ENCODE measurements at regions not wholly inside any gene's neighbourhood (a gene's known extent, or its start where the extent isn't known, plus 50 kb on each side); places are given as distances from the start of the nearest gene placed in this dataset.

DNA sequence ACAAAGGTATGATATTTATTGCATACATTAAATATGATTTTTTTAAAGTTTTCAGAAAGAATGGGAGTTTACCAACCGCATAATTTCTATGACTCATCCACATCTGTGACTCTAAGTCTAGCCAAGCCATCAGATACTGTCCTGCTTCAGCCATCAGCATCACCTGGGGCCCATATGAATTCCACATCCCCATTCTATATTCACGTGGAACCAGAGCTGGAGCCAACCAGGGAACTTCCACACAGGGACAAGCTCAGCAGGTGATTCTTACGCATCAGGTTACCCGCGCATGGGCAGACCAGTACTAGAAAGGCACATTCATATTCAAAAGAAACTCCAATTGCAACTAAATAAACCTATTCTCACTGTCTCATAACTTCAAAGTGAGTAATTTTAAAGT lies 817.7 kb upstream of the IGFBP3 start:
- Histone ChIP-seq H3K4me3 (ENCODE audit: low read length in 2 of 2) (no peak overlapping the region), H3K27ac (ENCODE audit: low read length) (no peak overlapping the region), H3K27me3 (ENCODE audit: control insufficient read depth in 1 of 2, insufficient read depth in 2 of 2, low read length in 2 of 2) (no peaks in the 10 kb centered on the region), H3K4me1 (ENCODE audit: control insufficient read depth, insufficient read depth, low read length) (no peaks in the 10 kb centered on the region), H3K9me3 (ENCODE audit: control insufficient read depth in 2 of 2, low read length in 2 of 2) (no peaks in the 10 kb centered on the region), H3K36me3 (ENCODE audit: control insufficient read depth in 2 of 2, insufficient read depth in 2 of 2, low read length in 2 of 2) (no peaks in the 10 kb centered on the region), H3K9ac (ENCODE audit: low read length in 2 of 2) (no peak overlapping the region)

DNA sequence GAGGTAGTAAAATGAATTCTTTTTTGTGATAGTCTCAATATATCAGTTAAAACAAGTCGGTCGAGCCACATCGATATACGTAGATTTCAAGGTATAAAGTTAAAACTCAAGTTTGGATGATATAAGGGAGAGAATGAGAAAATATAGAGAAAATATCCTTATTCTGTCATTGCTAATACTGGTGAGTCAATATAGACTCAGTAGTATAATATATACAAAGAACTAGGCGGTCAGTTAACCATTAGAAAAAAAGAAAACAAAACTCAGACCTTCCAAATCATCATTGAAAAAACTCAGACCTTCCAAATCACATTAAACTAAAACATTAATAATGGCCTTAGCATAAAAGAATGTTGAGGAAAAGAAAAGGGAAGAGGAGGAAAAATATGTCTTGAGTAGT lies 817.1 kb upstream of the IGFBP3 start:
- no peak overlapping the region for H3K27ac ChIP-seq (ENCODE audit: low read length)
- H3K4me3 ChIP-seq (ENCODE audit: low read length in 2 of 2), result no peak overlapping the region
- no peaks in the 10 kb centered on the region for H3K9me3 ChIP-seq (ENCODE audit: control insufficient read depth in 2 of 2, low read length in 2 of 2)
- no peaks in the 10 kb centered on the region for H3K36me3 ChIP-seq (ENCODE audit: control insufficient read depth in 2 of 2, insufficient read depth in 2 of 2, low read length in 2 of 2)
- H3K27me3 ChIP-seq (ENCODE audit: control insufficient read depth in 1 of 2, insufficient read depth in 2 of 2, low read length in 2 of 2), result no peaks in the 10 kb centered on the region
- H3K4me1 ChIP-seq (ENCODE audit: control insufficient read depth, insufficient read depth, low read length), result no peaks in the 10 kb centered on the region
- no peak overlapping the region for H3K9ac ChIP-seq (ENCODE audit: low read length in 2 of 2)

DNA sequence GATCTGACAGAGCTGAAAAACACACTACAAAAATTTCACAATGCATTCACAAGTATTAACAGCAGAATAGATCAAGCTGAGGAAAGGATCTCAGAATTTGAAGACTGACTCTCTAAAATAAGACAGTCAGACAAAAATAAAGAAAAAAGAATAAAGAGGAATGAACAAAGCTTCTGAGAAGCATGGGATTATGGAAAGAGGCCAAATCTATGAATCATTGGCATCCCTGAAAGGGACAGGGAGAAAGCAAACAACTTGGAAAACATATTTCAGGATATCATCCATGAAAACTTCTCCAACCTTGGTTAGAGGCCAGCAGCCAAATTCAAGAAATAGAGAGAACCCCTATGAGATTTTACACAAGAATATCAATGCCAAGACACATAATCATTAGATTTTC lies 804.8 kb upstream of the IGFBP3 start:
- Histone ChIP-seq H3K9me3 (ENCODE audit: control insufficient read depth in 2 of 2, low read length in 2 of 2) (peaks cover 0 to 2% of the 10 kb centered on the region in 2 donors), H3K27ac (ENCODE audit: low read length) (no peak overlapping the region), H3K4me3 (ENCODE audit: low read length in 2 of 2) (no peak overlapping the region), H3K27me3 (ENCODE audit: control insufficient read depth in 1 of 2, insufficient read depth in 2 of 2, low read length in 2 of 2) (no peaks in the 10 kb centered on the region), H3K36me3 (ENCODE audit: control insufficient read depth in 2 of 2, insufficient read depth in 2 of 2, low read length in 2 of 2) (no peaks in the 10 kb centered on the region), H3K4me1 (ENCODE audit: control insufficient read depth, insufficient read depth, low read length) (no peaks in the 10 kb centered on the region), H3K9ac (ENCODE audit: low read length in 2 of 2) (no peak overlapping the region)

DNA sequence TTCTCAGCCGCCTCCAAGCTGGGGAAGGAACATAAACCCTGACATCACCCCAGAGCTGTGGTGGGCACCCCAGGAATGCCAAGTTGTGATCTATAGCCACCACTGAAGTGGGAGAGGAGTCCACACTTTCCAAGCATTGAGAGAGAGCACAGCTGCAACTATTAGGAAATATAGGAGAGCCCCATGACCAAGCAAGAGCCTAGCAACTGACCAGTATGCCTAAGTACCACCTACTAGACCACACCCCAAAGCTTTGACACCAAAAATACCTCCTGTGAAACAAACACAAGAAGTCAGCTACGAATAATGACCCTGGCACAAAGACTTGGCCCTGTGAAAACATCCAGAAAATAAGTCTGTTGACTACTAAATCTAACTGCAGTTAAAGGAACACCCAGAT lies 804.1 kb upstream of the IGFBP3 start:
- H3K27ac ChIP-seq (ENCODE audit: low read length), result no peak overlapping the region
- peaks cover 0 to 2% of the 10 kb centered on the region in 2 donors for H3K9me3 ChIP-seq (ENCODE audit: control insufficient read depth in 2 of 2, low read length in 2 of 2)
- H3K4me3 ChIP-seq (ENCODE audit: low read length in 2 of 2), result no peak overlapping the region
- H3K9ac ChIP-seq (ENCODE audit: low read length in 2 of 2), result no peak overlapping the region
- no peaks in the 10 kb centered on the region for H3K27me3 ChIP-seq (ENCODE audit: control insufficient read depth in 1 of 2, insufficient read depth in 2 of 2, low read length in 2 of 2)
- H3K36me3 ChIP-seq (ENCODE audit: control insufficient read depth in 2 of 2, insufficient read depth in 2 of 2, low read length in 2 of 2), result no peaks in the 10 kb centered on the region
- H3K4me1 ChIP-seq (ENCODE audit: control insufficient read depth, insufficient read depth, low read length), result no peaks in the 10 kb centered on the region

DNA sequence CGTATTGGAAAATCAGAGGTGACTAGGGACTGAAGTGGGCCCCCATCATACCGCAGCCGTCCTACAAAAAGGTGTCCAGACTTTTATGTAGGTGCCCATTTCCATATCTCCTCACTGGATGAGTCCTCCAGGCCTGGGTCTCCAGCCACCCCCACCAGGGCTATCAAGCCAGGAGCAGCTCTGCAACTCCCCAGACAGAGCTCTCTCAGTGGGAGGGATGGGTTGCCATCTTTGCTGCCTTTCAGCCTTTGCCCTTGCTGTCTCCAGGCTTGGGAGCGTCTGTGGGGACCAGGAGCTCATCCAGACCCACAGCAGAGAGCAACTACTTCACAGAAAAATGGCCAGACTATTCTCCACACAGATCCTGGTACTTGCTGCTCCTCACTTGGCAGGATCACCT lies 802.7 kb upstream of the IGFBP3 start:
- Histone ChIP-seq H3K27ac (ENCODE audit: low read length) (no peak overlapping the region), H3K36me3 (ENCODE audit: control insufficient read depth in 2 of 2, insufficient read depth in 2 of 2, low read length in 2 of 2) (no peaks in the 10 kb centered on the region), H3K27me3 (ENCODE audit: control insufficient read depth in 1 of 2, insufficient read depth in 2 of 2, low read length in 2 of 2) (no peaks in the 10 kb centered on the region), H3K9me3 (ENCODE audit: control insufficient read depth in 2 of 2, low read length in 2 of 2) (peaks cover 0 to 2% of the 10 kb centered on the region in 2 donors), H3K4me3 (ENCODE audit: low read length in 2 of 2) (no peak overlapping the region), H3K9ac (ENCODE audit: low read length in 2 of 2) (no peak overlapping the region), H3K4me1 (ENCODE audit: control insufficient read depth, insufficient read depth, low read length) (no peaks in the 10 kb centered on the region)

DNA sequence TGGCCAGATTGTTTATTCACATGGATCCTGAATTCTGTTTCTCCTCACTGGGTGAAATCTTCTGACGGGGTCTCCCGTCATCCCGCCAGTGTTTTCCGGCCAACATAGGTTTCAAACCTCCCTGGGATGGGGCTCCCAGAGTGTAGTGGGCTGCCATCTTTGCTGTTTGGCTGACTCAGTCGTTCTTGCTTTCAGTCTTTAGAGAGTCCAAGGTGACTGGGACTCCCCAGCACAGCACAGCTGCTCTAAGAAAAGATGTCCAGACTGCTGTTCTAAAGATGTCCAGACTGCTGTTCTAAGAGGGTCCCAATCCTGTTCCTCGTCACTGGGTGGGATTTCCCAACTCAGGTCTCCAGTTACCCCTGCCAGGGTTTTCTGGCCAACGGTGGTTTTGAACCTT lies 801.9 kb upstream of the IGFBP3 start:
- Histone ChIP-seq H3K4me1 (ENCODE audit: control insufficient read depth, insufficient read depth, low read length) (no peaks in the 10 kb centered on the region), H3K9me3 (ENCODE audit: control insufficient read depth in 2 of 2, low read length in 2 of 2) (peaks cover 0 to 2% of the 10 kb centered on the region in 2 donors), H3K36me3 (ENCODE audit: control insufficient read depth in 2 of 2, insufficient read depth in 2 of 2, low read length in 2 of 2) (no peaks in the 10 kb centered on the region), H3K27me3 (ENCODE audit: control insufficient read depth in 1 of 2, insufficient read depth in 2 of 2, low read length in 2 of 2) (no peaks in the 10 kb centered on the region), H3K4me3 (ENCODE audit: low read length in 2 of 2) (no peak overlapping the region), H3K9ac (ENCODE audit: low read length in 2 of 2) (no peak overlapping the region), H3K27ac (ENCODE audit: low read length) (no peak overlapping the region)

DNA sequence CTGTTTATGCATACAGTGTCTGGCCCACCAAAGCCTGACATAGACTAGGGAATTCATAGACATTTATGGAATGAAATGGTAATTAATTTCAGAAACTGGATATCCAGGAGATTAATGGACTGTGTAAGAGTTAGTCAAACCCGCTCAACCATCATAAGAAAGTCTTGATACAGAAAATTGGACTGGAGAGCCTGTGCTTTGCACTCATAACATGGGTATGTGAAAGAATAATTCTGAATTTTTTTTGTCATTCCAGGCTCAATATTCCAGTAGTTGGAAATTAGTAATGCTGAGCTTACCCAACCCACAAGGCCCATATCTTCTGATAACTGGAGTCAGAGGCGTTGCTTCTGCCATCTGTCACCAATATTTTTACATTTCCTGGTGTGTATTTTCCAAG lies 799.7 kb upstream of the IGFBP3 start:
- H3K27ac ChIP-seq (ENCODE audit: low read length), result no peak overlapping the region

DNA sequence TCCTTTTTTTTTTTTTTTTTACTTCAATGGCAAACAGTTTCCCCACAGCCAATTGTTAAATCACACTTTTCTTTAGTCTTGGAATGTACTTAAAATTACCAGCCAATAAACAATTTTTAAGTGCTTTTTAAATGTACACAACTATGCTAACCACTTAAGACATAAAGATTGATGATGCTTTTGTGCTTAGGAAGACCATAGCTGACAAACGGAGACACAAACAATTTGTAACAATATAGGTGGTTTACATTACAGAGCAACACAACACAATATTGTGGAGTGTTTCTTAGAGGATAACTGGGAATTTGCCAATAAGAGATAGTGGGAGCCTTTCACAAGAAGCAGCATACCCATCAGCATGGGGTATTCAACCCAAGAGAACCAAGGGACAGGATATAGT lies 798.5 kb upstream of the IGFBP3 start:
- no peaks in the 10 kb centered on the region for H3K4me1 ChIP-seq (ENCODE audit: control insufficient read depth, insufficient read depth, low read length)
- no peak overlapping the region for H3K4me3 ChIP-seq (ENCODE audit: low read length in 2 of 2)
- H3K9ac ChIP-seq (ENCODE audit: low read length in 2 of 2), result no peak overlapping the region
- no peaks in the 10 kb centered on the region for H3K9me3 ChIP-seq (ENCODE audit: control insufficient read depth in 2 of 2, low read length in 2 of 2)
- H3K27me3 ChIP-seq (ENCODE audit: control insufficient read depth in 1 of 2, insufficient read depth in 2 of 2, low read length in 2 of 2), result no peaks in the 10 kb centered on the region
- H3K27ac ChIP-seq (ENCODE audit: low read length), result no peak overlapping the region
- no peaks in the 10 kb centered on the region for H3K36me3 ChIP-seq (ENCODE audit: control insufficient read depth in 2 of 2, insufficient read depth in 2 of 2, low read length in 2 of 2)

More for the DNA sequence above, 799.7 kb upstream of the IGFBP3 start:
- Histone ChIP-seq H3K9me3 (ENCODE audit: control insufficient read depth in 2 of 2, low read length in 2 of 2) (no peaks in the 10 kb centered on the region), H3K27me3 (ENCODE audit: control insufficient read depth in 1 of 2, insufficient read depth in 2 of 2, low read length in 2 of 2) (no peaks in the 10 kb centered on the region), H3K36me3 (ENCODE audit: control insufficient read depth in 2 of 2, insufficient read depth in 2 of 2, low read length in 2 of 2) (no peaks in the 10 kb centered on the region), H3K4me3 (ENCODE audit: low read length in 2 of 2) (no peak overlapping the region), H3K4me1 (ENCODE audit: control insufficient read depth, insufficient read depth, low read length) (no peaks in the 10 kb centered on the region), H3K9ac (ENCODE audit: low read length in 2 of 2) (no peak overlapping the region)

DNA sequence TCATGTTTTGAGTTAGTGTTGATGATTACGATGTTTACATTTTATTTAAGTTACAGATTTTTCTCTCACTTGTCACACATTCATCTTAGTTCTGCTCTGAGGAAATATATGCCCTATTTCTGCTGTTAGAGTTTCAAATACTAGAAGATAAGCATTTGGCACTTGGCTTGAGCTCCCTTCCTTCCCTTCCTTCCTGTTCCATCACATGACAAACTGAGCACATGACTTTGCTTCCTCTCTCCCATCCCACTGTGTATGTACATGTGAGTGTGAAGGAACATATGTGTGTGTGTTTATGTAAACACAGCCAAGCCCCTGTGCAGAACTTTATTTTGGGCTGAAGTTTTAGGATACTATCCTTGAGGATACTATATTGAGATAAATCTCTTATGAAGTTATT lies 795.9 kb upstream of the IGFBP3 start:
- no peak overlapping the region for H3K4me3 ChIP-seq (ENCODE audit: low read length in 2 of 2)
- H3K9me3 ChIP-seq (ENCODE audit: control insufficient read depth in 2 of 2, low read length in 2 of 2), result no peaks in the 10 kb centered on the region
- H3K27me3 ChIP-seq (ENCODE audit: control insufficient read depth in 1 of 2, insufficient read depth in 2 of 2, low read length in 2 of 2), result no peaks in the 10 kb centered on the region
- H3K36me3 ChIP-seq (ENCODE audit: control insufficient read depth in 2 of 2, insufficient read depth in 2 of 2, low read length in 2 of 2), result no peaks in the 10 kb centered on the region
- no peak overlapping the region for H3K27ac ChIP-seq (ENCODE audit: low read length)
- H3K9ac ChIP-seq (ENCODE audit: low read length in 2 of 2), result no peak overlapping the region
- H3K4me1 ChIP-seq (ENCODE audit: control insufficient read depth, insufficient read depth, low read length), result no peaks in the 10 kb centered on the region

DNA sequence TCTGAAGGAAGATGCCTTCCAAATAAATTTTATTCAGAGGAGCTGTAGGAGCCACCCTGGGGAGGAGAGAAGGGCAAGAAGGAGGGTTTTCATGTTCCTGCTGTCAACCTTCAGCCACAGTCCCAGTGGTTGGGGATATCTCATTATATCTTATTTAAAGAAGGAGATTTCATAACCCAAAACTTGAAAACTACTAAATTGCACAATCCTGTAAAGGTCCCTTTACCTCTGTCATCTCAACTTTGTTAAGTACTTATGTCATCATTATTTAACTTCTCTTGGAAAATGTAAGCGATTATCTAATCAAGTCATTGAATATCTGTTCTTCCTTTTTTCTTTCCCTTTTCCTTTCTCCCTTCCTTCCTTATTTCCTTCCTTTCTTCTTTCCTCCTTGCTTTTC lies 794.5 kb upstream of the IGFBP3 start:
- Histone ChIP-seq H3K4me1 (ENCODE audit: control insufficient read depth, insufficient read depth, low read length) (no peaks in the 10 kb centered on the region), H3K27me3 (ENCODE audit: control insufficient read depth in 1 of 2, insufficient read depth in 2 of 2, low read length in 2 of 2) (no peaks in the 10 kb centered on the region), H3K27ac (ENCODE audit: low read length) (no peak overlapping the region)

DNA sequence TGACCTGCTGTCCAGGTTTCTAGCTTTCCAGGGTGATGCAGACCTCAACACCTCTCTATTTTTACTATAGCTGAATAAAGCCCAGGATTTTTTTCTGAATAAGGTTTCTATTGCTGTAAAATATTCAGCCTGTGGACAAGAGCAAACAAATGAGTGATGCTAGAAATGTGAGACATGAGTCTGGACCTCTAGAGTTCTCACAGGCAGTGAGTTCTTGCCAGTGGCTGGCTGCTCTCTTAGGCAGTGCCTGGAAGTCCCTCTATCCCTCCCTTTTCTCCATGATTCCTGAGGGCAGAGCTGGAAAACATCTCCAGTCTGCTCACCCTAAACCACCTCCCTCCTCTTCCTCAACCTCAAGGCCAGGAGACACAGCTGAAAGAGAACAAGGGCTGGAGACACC lies 793.8 kb upstream of the IGFBP3 start:
- H3K9ac ChIP-seq (ENCODE audit: low read length in 2 of 2), result no peak overlapping the region
- H3K4me3 ChIP-seq (ENCODE audit: low read length in 2 of 2), result no peak overlapping the region
- no peaks in the 10 kb centered on the region for H3K9me3 ChIP-seq (ENCODE audit: control insufficient read depth in 2 of 2, low read length in 2 of 2)
- no peaks in the 10 kb centered on the region for H3K4me1 ChIP-seq (ENCODE audit: control insufficient read depth, insufficient read depth, low read length)
- no peaks in the 10 kb centered on the region for H3K27me3 ChIP-seq (ENCODE audit: control insufficient read depth in 1 of 2, insufficient read depth in 2 of 2, low read length in 2 of 2)
- no peaks in the 10 kb centered on the region for H3K36me3 ChIP-seq (ENCODE audit: control insufficient read depth in 2 of 2, insufficient read depth in 2 of 2, low read length in 2 of 2)
- no peak overlapping the region for H3K27ac ChIP-seq (ENCODE audit: low read length)

More for the DNA sequence above, 794.5 kb upstream of the IGFBP3 start:
- Histone ChIP-seq H3K4me3 (ENCODE audit: low read length in 2 of 2) (no peak overlapping the region), H3K9me3 (ENCODE audit: control insufficient read depth in 2 of 2, low read length in 2 of 2) (no peaks in the 10 kb centered on the region), H3K36me3 (ENCODE audit: control insufficient read depth in 2 of 2, insufficient read depth in 2 of 2, low read length in 2 of 2) (no peaks in the 10 kb centered on the region), H3K9ac (ENCODE audit: low read length in 2 of 2) (no peak overlapping the region)
